NCI-H2227 treated with DMSO at 0.1 percent for 48 hours (cell line): ENCODE measurements at regions not wholly inside any gene's neighbourhood (a gene's known extent, or its start where the extent isn't known, plus 50 kb on each side); places are given as distances from the start of the nearest gene placed in this dataset.

Experiments used
- DNase-seq: peaks from one replicate; lab custom pipeline; 2025; lab: John Stamatoyannopoulos, UW

GRCh38 chr12:24759155-24759554, 189.7 kb downstream of the BCAT1 start:
- DNase-seq: no peak

GRCh38 chr12:24756479-24757024, 192.3 kb downstream of the BCAT1 start:
- DNase-seq: no peak

- peak; percentile 12 for DNase-seq
These were observed 193.9 kb downstream of the BCAT1 start for GRCh38 chr12:24754690-24755638.

- DNase-seq: no peak
These were observed 196.0 kb downstream of the BCAT1 start for GRCh38 chr12:24752763-24753462.

- DNase-seq: no peak
These were observed 197.7 kb downstream of the BCAT1 start for GRCh38 chr12:24751181-24751580.

GRCh38 chr12:24750263-24750662, 198.6 kb downstream of the BCAT1 start:
- DNase-seq: no peak

- no peak for DNase-seq
These were observed 199.7 kb downstream of the BCAT1 start for GRCh38 chr12:24749171-24749570.

GRCh38 chr12:24748326-24748725, 200.6 kb downstream of the BCAT1 start:
- no peak for DNase-seq

GRCh38 chr12:24746864-24747263, 202.0 kb downstream of the BCAT1 start:
- DNase-seq: no peak

GRCh38 chr12:24746006-24746671, 202.8 kb downstream of the BCAT1 start:
- DNase-seq: no peak

GRCh38 chr12:24743941-24744793, 204.7 kb downstream of the BCAT1 start:
- DNase-seq: no peak

- no peak for DNase-seq
These were observed 206.5 kb downstream of the BCAT1 start for GRCh38 chr12:24742378-24742777.

GRCh38 chr12:24741216-24741615, 207.7 kb downstream of the BCAT1 start:
- DNase-seq: no peak

GRCh38 chr12:24739106-24739779, 209.7 kb downstream of the BCAT1 start:
- DNase-seq: no peak

- no peak for DNase-seq
These were observed 210.5 kb downstream of the BCAT1 start for GRCh38 chr12:24738441-24738840.

- no peak for DNase-seq
These were observed 217.3 kb downstream of the BCAT1 start for GRCh38 chr12:24731596-24731995.

- DNase-seq: no peak
These were observed 218.4 kb downstream of the BCAT1 start for GRCh38 chr12:24730489-24730896.

- no peak for DNase-seq
These were observed 220.1 kb downstream of the BCAT1 start for GRCh38 chr12:24728826-24729225.

GRCh38 chr12:24728366-24728765, 220.5 kb downstream of the BCAT1 start:
- no peak for DNase-seq

- no peak for DNase-seq
These were observed 223.3 kb downstream of the BCAT1 start for GRCh38 chr12:24725616-24726015.

GRCh38 chr12:24724814-24725213, 224.1 kb downstream of the BCAT1 start:
- DNase-seq: no peak
